ENCODE measurements at regions not wholly inside any gene's neighbourhood (a gene's known extent, or its start where the extent isn't known, plus 50 kb on each side); places are given as distances from the start of the nearest gene placed in this dataset.

GRCh38 chr3:72123908-72124441 is 339.0 kb upstream of the PROK2 start:
- peak; percentile 77 for DNase-seq

GRCh38 chr3:72120806-72121778 is 336.1 kb upstream of the PROK2 start:
- no peaks in the 10 kb centered on the region for H3K9me2 ChIP-seq (replicated peaks; ENCODE audit: insufficient read depth, low read length)
- H3K27ac ChIP-seq (ENCODE audit: low read length), result no peak overlapping the region
- H3K9ac ChIP-seq (ENCODE audit: low read length), result no peak overlapping the region
- no peak overlapping the region for H3K4me3 ChIP-seq (ENCODE audit: low read length)
- no peaks in the 10 kb centered on the region for H4K20me1 ChIP-seq (ENCODE audit: insufficient read depth, low read depth, low read length)
- H2AFZ ChIP-seq (ENCODE audit: low read length), result no peak overlapping the region
- H3K9me3 ChIP-seq (ENCODE audit: low read length), result no peaks in the 10 kb centered on the region
- no peaks in the 10 kb centered on the region for H3K36me3 ChIP-seq (ENCODE audit: insufficient read depth, low read length)
- H3K4me1 ChIP-seq (ENCODE audit: low read length), result peaks cover 13% of the 10 kb centered on the region
- no peaks in the 10 kb centered on the region for H3K27me3 ChIP-seq (ENCODE audit: low read length)
- no peak for DNase-seq
- H3K4me2 ChIP-seq (ENCODE audit: low read depth, low read length, poor library complexity, severe bottlenecking), result no peak overlapping the region
- H3K79me2 ChIP-seq (ENCODE audit: low read length), result no peaks in the 10 kb centered on the region

More at GRCh38 chr3:72123908-72124441, 339.0 kb upstream of the PROK2 start:
- Histone ChIP-seq H3K9me2 (replicated peaks; ENCODE audit: insufficient read depth, low read length) (no peaks in the 10 kb centered on the region), H3K4me1 (ENCODE audit: low read length) (peaks cover 29% of the 10 kb centered on the region), H3K9me3 (ENCODE audit: low read length) (no peaks in the 10 kb centered on the region), H3K4me3 (ENCODE audit: low read length) (no peak overlapping the region), H3K4me2 (ENCODE audit: low read depth, low read length, poor library complexity, severe bottlenecking) (peak overlapping the region; percentile 34), H3K27me3 (ENCODE audit: low read length) (no peaks in the 10 kb centered on the region), H2AFZ (ENCODE audit: low read length) (peak overlapping the region; percentile 59; the same call in 1 of the 2 replicates), H3K9ac (ENCODE audit: low read length) (peak overlapping the region; percentile 40), H3K27ac (ENCODE audit: low read length) (0 out of 2 replicates have a peak overlapping the region, but pooled peaks have one; percentile 19), H3K79me2 (ENCODE audit: low read length) (no peaks in the 10 kb centered on the region), H3K36me3 (ENCODE audit: insufficient read depth, low read length) (no peaks in the 10 kb centered on the region), H4K20me1 (ENCODE audit: insufficient read depth, low read depth, low read length) (no peaks in the 10 kb centered on the region)

- no peaks in the 10 kb centered on the region for H3K9me3 ChIP-seq (ENCODE audit: low read length)
Observed at GRCh38 chr3:72120039-72120438, 335.1 kb upstream of the PROK2 start.

GRCh38 chr3:72118628-72119027 is 333.7 kb upstream of the PROK2 start:
- DNase-seq, result no peak

More at GRCh38 chr3:72120039-72120438, 335.1 kb upstream of the PROK2 start:
- Histone ChIP-seq H3K79me2 (ENCODE audit: low read length) (no peaks in the 10 kb centered on the region), H3K27me3 (ENCODE audit: low read length) (no peaks in the 10 kb centered on the region), H3K36me3 (ENCODE audit: insufficient read depth, low read length) (no peaks in the 10 kb centered on the region), H3K9me2 (replicated peaks; ENCODE audit: insufficient read depth, low read length) (no peaks in the 10 kb centered on the region), H3K4me3 (ENCODE audit: low read length) (no peak overlapping the region), H4K20me1 (ENCODE audit: insufficient read depth, low read depth, low read length) (no peaks in the 10 kb centered on the region), H3K27ac (ENCODE audit: low read length) (no peak overlapping the region), H3K9ac (ENCODE audit: low read length) (no peak overlapping the region), H3K4me2 (ENCODE audit: low read depth, low read length, poor library complexity, severe bottlenecking) (no peak overlapping the region), H2AFZ (ENCODE audit: low read length) (no peak overlapping the region), H3K4me1 (ENCODE audit: low read length) (peaks cover 13% of the 10 kb centered on the region)
- DNase-seq, result no peak

GRCh38 chr3:72116226-72116625 is 331.3 kb upstream of the PROK2 start:
- no peaks in the 10 kb centered on the region for H3K9me3 ChIP-seq (ENCODE audit: low read length)
- H3K9ac ChIP-seq (ENCODE audit: low read length), result no peak overlapping the region
- H3K4me1 ChIP-seq (ENCODE audit: low read length), result no peaks in the 10 kb centered on the region
- H3K4me3 ChIP-seq (ENCODE audit: low read length), result no peak overlapping the region
- no peak for DNase-seq
- no peaks in the 10 kb centered on the region for H4K20me1 ChIP-seq (ENCODE audit: insufficient read depth, low read depth, low read length)
- no peaks in the 10 kb centered on the region for H3K27me3 ChIP-seq (ENCODE audit: low read length)
- H3K79me2 ChIP-seq (ENCODE audit: low read length), result no peaks in the 10 kb centered on the region
- H3K27ac ChIP-seq (ENCODE audit: low read length), result no peak overlapping the region
- H3K36me3 ChIP-seq (ENCODE audit: insufficient read depth, low read length), result no peaks in the 10 kb centered on the region
- no peak overlapping the region for H3K4me2 ChIP-seq (ENCODE audit: low read depth, low read length, poor library complexity, severe bottlenecking)
- H2AFZ ChIP-seq (ENCODE audit: low read length), result no peak overlapping the region
- no peaks in the 10 kb centered on the region for H3K9me2 ChIP-seq (replicated peaks; ENCODE audit: insufficient read depth, low read length)

More at GRCh38 chr3:72118628-72119027, 333.7 kb upstream of the PROK2 start:
- Histone ChIP-seq H4K20me1 (ENCODE audit: insufficient read depth, low read depth, low read length) (no peaks in the 10 kb centered on the region), H3K36me3 (ENCODE audit: insufficient read depth, low read length) (no peaks in the 10 kb centered on the region), H2AFZ (ENCODE audit: low read length) (no peak overlapping the region), H3K4me3 (ENCODE audit: low read length) (no peak overlapping the region), H3K4me1 (ENCODE audit: low read length) (peaks cover 4% of the 10 kb centered on the region), H3K79me2 (ENCODE audit: low read length) (no peaks in the 10 kb centered on the region), H3K27ac (ENCODE audit: low read length) (no peak overlapping the region), H3K9me2 (replicated peaks; ENCODE audit: insufficient read depth, low read length) (no peaks in the 10 kb centered on the region), H3K9me3 (ENCODE audit: low read length) (no peaks in the 10 kb centered on the region), H3K9ac (ENCODE audit: low read length) (no peak overlapping the region), H3K4me2 (ENCODE audit: low read depth, low read length, poor library complexity, severe bottlenecking) (no peak overlapping the region), H3K27me3 (ENCODE audit: low read length) (no peaks in the 10 kb centered on the region)

GRCh38 chr3:72115307-72115706 is 330.4 kb upstream of the PROK2 start:
- H3K4me1 ChIP-seq (ENCODE audit: low read length), result no peaks in the 10 kb centered on the region
- H3K9me3 ChIP-seq (ENCODE audit: low read length), result no peaks in the 10 kb centered on the region
- no peaks in the 10 kb centered on the region for H3K36me3 ChIP-seq (ENCODE audit: insufficient read depth, low read length)
- H3K4me2 ChIP-seq (ENCODE audit: low read depth, low read length, poor library complexity, severe bottlenecking), result no peak overlapping the region
- H3K9me2 ChIP-seq (replicated peaks; ENCODE audit: insufficient read depth, low read length), result no peaks in the 10 kb centered on the region
- no peaks in the 10 kb centered on the region for H3K27me3 ChIP-seq (ENCODE audit: low read length)
- H3K9ac ChIP-seq (ENCODE audit: low read length), result no peak overlapping the region
- H3K4me3 ChIP-seq (ENCODE audit: low read length), result no peak overlapping the region
- H3K27ac ChIP-seq (ENCODE audit: low read length), result no peak overlapping the region
- H4K20me1 ChIP-seq (ENCODE audit: insufficient read depth, low read depth, low read length), result no peaks in the 10 kb centered on the region
- H2AFZ ChIP-seq (ENCODE audit: low read length), result no peak overlapping the region
- H3K79me2 ChIP-seq (ENCODE audit: low read length), result no peaks in the 10 kb centered on the region
- no peak for DNase-seq

- Histone ChIP-seq H3K4me1 (ENCODE audit: low read length) (no peaks in the 10 kb centered on the region), H3K27ac (ENCODE audit: low read length) (no peak overlapping the region), H3K9me2 (replicated peaks; ENCODE audit: insufficient read depth, low read length) (no peaks in the 10 kb centered on the region), H3K36me3 (ENCODE audit: insufficient read depth, low read length) (no peaks in the 10 kb centered on the region), H3K9me3 (ENCODE audit: low read length) (no peaks in the 10 kb centered on the region), H3K79me2 (ENCODE audit: low read length) (no peaks in the 10 kb centered on the region), H3K4me3 (ENCODE audit: low read length) (no peak overlapping the region), H2AFZ (ENCODE audit: low read length) (no peak overlapping the region), H3K27me3 (ENCODE audit: low read length) (no peaks in the 10 kb centered on the region), H3K4me2 (ENCODE audit: low read depth, low read length, poor library complexity, severe bottlenecking) (no peak overlapping the region), H3K9ac (ENCODE audit: low read length) (no peak overlapping the region), H4K20me1 (ENCODE audit: insufficient read depth, low read depth, low read length) (no peaks in the 10 kb centered on the region)
- no peak for DNase-seq
Observed at GRCh38 chr3:72114773-72115172, 329.8 kb upstream of the PROK2 start.

- no peaks in the 10 kb centered on the region for H3K9me2 ChIP-seq (replicated peaks; ENCODE audit: insufficient read depth, low read length)
- H3K27me3 ChIP-seq (ENCODE audit: low read length), result no peaks in the 10 kb centered on the region
- H3K9me3 ChIP-seq (ENCODE audit: low read length), result no peaks in the 10 kb centered on the region
Observed at GRCh38 chr3:72113964-72114363, 329.0 kb upstream of the PROK2 start.

More at GRCh38 chr3:72113964-72114363, 329.0 kb upstream of the PROK2 start:
- H4K20me1 ChIP-seq (ENCODE audit: insufficient read depth, low read depth, low read length), result no peaks in the 10 kb centered on the region
- H3K9ac ChIP-seq (ENCODE audit: low read length), result no peak overlapping the region
- H3K4me2 ChIP-seq (ENCODE audit: low read depth, low read length, poor library complexity, severe bottlenecking), result no peak overlapping the region
- no peak for DNase-seq
- H3K36me3 ChIP-seq (ENCODE audit: insufficient read depth, low read length), result no peaks in the 10 kb centered on the region
- H2AFZ ChIP-seq (ENCODE audit: low read length), result no peak overlapping the region
- no peaks in the 10 kb centered on the region for H3K4me1 ChIP-seq (ENCODE audit: low read length)
- H3K4me3 ChIP-seq (ENCODE audit: low read length), result no peak overlapping the region
- no peaks in the 10 kb centered on the region for H3K79me2 ChIP-seq (ENCODE audit: low read length)
- no peak overlapping the region for H3K27ac ChIP-seq (ENCODE audit: low read length)
